ENCODE measurements at regions not wholly inside any gene's neighbourhood (a gene's known extent, or its start where the extent isn't known, plus 50 kb on each side); places are given as distances from the start of the nearest gene placed in this dataset.

GRCh38 chr11:91969486-91969885 lies 255.1 kb upstream of the FAT3 start:
- Histone ChIP-seq H3K9me3 (ENCODE audit: control insufficient read depth, insufficient read depth, low read depth, low read length) (no peaks in the 10 kb centered on the region), H3K4me3 (ENCODE audit: low read depth, low read length) (no peak overlapping the region), H3K36me3 (ENCODE audit: control insufficient read depth in 2 of 2, insufficient read depth in 1 of 2, low read length in 2 of 2) (no peaks in the 10 kb centered on the region), H3K27ac (ENCODE audit: extremely low read depth, low read depth, low read length) (no peak overlapping the region), H3K4me1 (ENCODE audit: control insufficient read depth, insufficient read depth, low read length) (no peaks in the 10 kb centered on the region; the same call in 1 of the 2 replicates)
- ChIA-PET POLR2A (no interaction called here), CTCF (no interaction called here)
- TF ChIP-seq INSM2 (tag by site-specific recombination; IDR thresholded peaks at IDR 0.05) (no peak), ZNF514 (tag by site-specific recombination; IDR thresholded peaks at IDR 0.05) (no peak), ZNF626 (tag by site-specific recombination; IDR thresholded peaks at IDR 0.05) (no peak), PRDM1 (tag by site-specific recombination; IDR thresholded peaks at IDR 0.05) (no peak), ZNF76 (tag by site-specific recombination; IDR thresholded peaks at IDR 0.05; ENCODE audit: borderline replicate concordance, low read depth) (no peak)

- ChIA-PET CTCF (no interaction called here), POLR2A (no interaction called here)
- no peak overlapping the region for H3K27ac ChIP-seq (ENCODE audit: extremely low read depth, low read depth, low read length)
- no peaks in the 10 kb centered on the region for H3K9me3 ChIP-seq (ENCODE audit: control insufficient read depth, insufficient read depth, low read depth, low read length)
- TF ChIP-seq ZFHX2 (tag by site-specific recombination; conservative IDR thresholded peaks at IDR 0.05): no peak
- TF ChIP-seq ZNF114 (tag by site-specific recombination; IDR thresholded peaks at IDR 0.05): no peak
- no peak for TF ChIP-seq ZNF354C (tag by site-specific recombination; IDR thresholded peaks at IDR 0.05; ENCODE audit: borderline replicate concordance, low read depth)
- no peak for TF ChIP-seq ZNF169 (tag by site-specific recombination; IDR thresholded peaks at IDR 0.05)
- TF ChIP-seq ZNF658 (tag by site-specific recombination; IDR thresholded peaks at IDR 0.05): no peak
- TF ChIP-seq ZNF112 (tag by site-specific recombination; IDR thresholded peaks at IDR 0.05): no peak
- no peak for TF ChIP-seq ZNF830 (tag by site-specific recombination; IDR thresholded peaks at IDR 0.05; ENCODE audit: low read depth)
- TF ChIP-seq ZSCAN23 (tag by site-specific recombination; IDR thresholded peaks at IDR 0.05): no peak
- TF ChIP-seq ZNF521 (tag by site-specific recombination; IDR thresholded peaks at IDR 0.05): no peak
- TF ChIP-seq ZNF362 (tag by site-specific recombination; IDR thresholded peaks at IDR 0.05): no peak
- TF ChIP-seq ZNF777 (tag by site-specific recombination; IDR thresholded peaks at IDR 0.05; ENCODE audit: borderline replicate concordance): no peak
- no peak for TF ChIP-seq ZBTB49 (tag by site-specific recombination; IDR thresholded peaks at IDR 0.05; ENCODE audit: low read depth)
- TF ChIP-seq ZNF704 (tag by site-specific recombination; IDR thresholded peaks at IDR 0.05): no peak
- no peak overlapping the region for H3K4me3 ChIP-seq (ENCODE audit: low read depth, low read length)
- no peaks in the 10 kb centered on the region for H3K4me1 ChIP-seq (ENCODE audit: control insufficient read depth, insufficient read depth, low read length)
- H3K36me3 ChIP-seq (ENCODE audit: control insufficient read depth in 2 of 2, insufficient read depth in 1 of 2, low read length in 2 of 2): no peaks in the 10 kb centered on the region
These were observed 256.9 kb upstream of the FAT3 start for GRCh38 chr11:91967691-91968045.
